GM23338 (cell line): ENCODE measurements at regions not wholly inside any gene's neighbourhood (a gene's known extent, or its start where the extent isn't known, plus 50 kb on each side); places are given as distances from the start of the nearest gene placed in this dataset.

Source experiments
- ATAC-seq: fragments of 200-7000 bp; cut with Tn5 transposase; 3 replicates; pipeline ENCODE4 v1.9.1; 2020
- DNase-seq: peaks from one replicate; pipeline ENCODE4 v3.0.0-alpha.2; 2015; ENCODE audit warnings: low spot score
- H2AFZ ChIP-seq: fragments of 200-600 bp; sonication (generic); 2 replicates; pipeline ENCODE4 v1.8.0; 2016; ENCODE audit warnings: antibody characterized with exemption, mild to moderate bottlenecking, moderate library complexity
- H3F3A ChIP-seq: fragments of 200-600 bp; sonication (generic); replicated peaks from 2 replicates; pipeline ENCODE4 v1.8.0; 2017; ENCODE audit warnings: antibody characterized with exemption, mixed run types, low read depth
- H3K27ac ChIP-seq: fragments of 200-600 bp; sonication (generic); 2 replicates; pipeline ENCODE4 v1.6.1; 2016; ENCODE audit warnings: low read depth
- H3K27me3 ChIP-seq: fragments of 200-600 bp; sonication (generic); 2 replicates; pipeline ENCODE4 v1.8.0; 2016; ENCODE audit warnings: mild to moderate bottlenecking, mixed run types, moderate library complexity; ENCODE audit not compliant: insufficient read depth
- H3K36me3 ChIP-seq: fragments of 200-600 bp; sonication (generic); 2 replicates; pipeline ENCODE4 v1.8.0; 2016; ENCODE audit warnings: mild to moderate bottlenecking; ENCODE audit not compliant: insufficient read depth
- H3K4me1 ChIP-seq: fragments of 200-600 bp; sonication (generic); 2 replicates; pipeline ENCODE4 v1.8.0; 2016; ENCODE audit warnings: mild to moderate bottlenecking, moderate library complexity; ENCODE audit not compliant: insufficient read depth
- H3K4me2 ChIP-seq: fragments of 200-600 bp; sonication (generic); 2 replicates; pipeline ENCODE4 v1.7.1; 2017; ENCODE audit warnings: mixed run types
- H3K4me3 ChIP-seq: fragments of 200-600 bp; sonication (generic); 2 replicates; pipeline ENCODE4 v1.6.1; 2016; ENCODE audit warnings: mixed run types
- H3K79me2 ChIP-seq: fragments of 200-600 bp; sonication (generic); replicated peaks from 2 replicates; pipeline ENCODE4 v1.8.0; 2017; ENCODE audit warnings: mild to moderate bottlenecking; ENCODE audit not compliant: insufficient read depth
- H3K9me2 ChIP-seq: fragments of 200-600 bp; sonication (generic); 2 replicates; pipeline ENCODE4 v1.8.0; 2017; ENCODE audit not compliant: insufficient read depth
- H4K20me1 ChIP-seq: fragments of 200-600 bp; sonication (generic); replicated peaks from 2 replicates; pipeline ENCODE4 v1.8.0; 2017; ENCODE audit warnings: mild to moderate bottlenecking; ENCODE audit not compliant: insufficient read depth
- H3K27ac Mint-ChIP-seq: 2 replicates; pipeline ENCODE4 v1.8.0; 2020; ENCODE audit warnings: inconsistent platforms, mild to moderate bottlenecking, moderate library complexity, mixed read lengths
- H3K27me3 Mint-ChIP-seq: 3 replicates; pipeline ENCODE4 v1.8.0; 2022; ENCODE audit warnings: low read depth, mild to moderate bottlenecking, moderate library complexity, mixed read lengths, inconsistent platforms; ENCODE audit not compliant: insufficient read depth, poor library complexity
- H3K36me3 Mint-ChIP-seq: 3 replicates; pipeline ENCODE4 v1.8.0; 2021; ENCODE audit warnings: low read depth, mild to moderate bottlenecking, inconsistent platforms, moderate library complexity, mixed read lengths
- H3K4me1 Mint-ChIP-seq: 3 replicates; pipeline ENCODE4 v1.8.0; 2020; ENCODE audit warnings: mild to moderate bottlenecking, inconsistent platforms, mixed read lengths
- H3K4me3 Mint-ChIP-seq: 3 replicates; pipeline ENCODE4 v1.8.0; 2021; ENCODE audit warnings: moderate library complexity, mild to moderate bottlenecking, inconsistent platforms, mixed read lengths
- H3K9me3 Mint-ChIP-seq: 3 replicates; pipeline ENCODE4 v1.8.0; 2020; ENCODE audit warnings: moderate library complexity, mild to moderate bottlenecking, inconsistent platforms, mixed read lengths
- CREB1 ChIP-seq: fragments of 250-450 bp; sonication (Bioruptor Pico); IDR thresholded peaks from 2 replicates; pipeline ENCODE4 v1.5.0; 2020; ENCODE audit warnings: low read depth, mild to moderate bottlenecking, moderate library complexity
- EZH2 ChIP-seq: fragments of 200-600 bp; sonication (generic); IDR thresholded peaks from one replicate; pipeline ENCODE4 v1.8.0; 2017; ENCODE audit warnings: antibody characterized with exemption, mild to moderate bottlenecking, low read depth; ENCODE audit not compliant: unreplicated experiment
- EZH2phosphoT487 ChIP-seq: fragments of 200-600 bp; sonication (generic); IDR thresholded peaks from one replicate; pipeline ENCODE4 v1.8.1; 2018; ENCODE audit warnings: antibody characterized with exemption; ENCODE audit not compliant: unreplicated experiment
- JUNB ChIP-seq: IDR thresholded peaks from one replicate; pipeline ENCODE4 v1.6.1; 2016; ENCODE audit warnings: antibody characterized with exemption; ENCODE audit not compliant: unreplicated experiment
- NANOG ChIP-seq: IDR thresholded peaks from 2 replicates; pipeline ENCODE4 v1.6.1; 2016; ENCODE audit warnings: antibody characterized with exemption, borderline replicate concordance
- POLR2AphosphoS5 ChIP-seq: IDR thresholded peaks from 2 replicates; pipeline ENCODE4 v1.6.1; 2016; ENCODE audit warnings: antibody characterized with exemption, low read depth
- STAT1 ChIP-seq: IDR thresholded peaks from one replicate; pipeline ENCODE4 v1.6.1; 2016; ENCODE audit warnings: antibody characterized with exemption; ENCODE audit not compliant: unreplicated experiment
- ZNF331 ChIP-seq: fragments of 250-450 bp; sonication (Bioruptor Pico); IDR thresholded peaks from 2 replicates; pipeline ENCODE4 v1.5.0; 2020; ENCODE audit warnings: low read depth, mild to moderate bottlenecking, moderate library complexity
- TF ChIP-seq, protein P1 (sequence below): IDR thresholded peaks from one replicate; pipeline ENCODE4 v1.6.1; 2018; ENCODE audit warnings: antibody characterized with exemption; ENCODE audit not compliant: unreplicated experiment
- TF ChIP-seq, protein P2 (sequence below): fragments of 250-450 bp; sonication (Bioruptor Pico); IDR thresholded peaks from 2 replicates; pipeline ENCODE4 v1.5.0; 2020; ENCODE audit warnings: mild to moderate bottlenecking, moderate library complexity
- TF ChIP-seq, protein P3 (sequence below): IDR thresholded peaks from 2 replicates; pipeline ENCODE4 v1.6.1; 2016; ENCODE audit warnings: antibody characterized with exemption

DNA sequence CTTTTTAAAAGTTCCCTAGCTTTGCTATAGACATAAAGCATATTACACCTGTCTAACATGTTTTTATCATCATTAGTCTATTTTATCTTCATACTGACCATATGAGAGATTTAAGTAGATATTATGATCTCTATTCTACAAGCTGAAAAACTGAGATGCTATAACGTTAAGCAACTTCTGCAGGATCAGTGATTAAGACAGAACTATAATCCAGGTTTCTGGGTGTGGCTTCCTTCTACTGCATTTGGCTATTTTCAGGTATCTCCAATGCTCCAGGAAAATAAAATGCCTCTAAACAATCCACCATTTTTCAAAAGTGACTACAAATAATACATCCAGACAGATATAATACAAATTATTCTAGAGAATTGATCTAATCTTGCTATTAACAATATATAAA lies 53.4 kb downstream of the RGS2 start:
- H3K4me3 Mint-ChIP-seq = no peak overlapping the region
- H3K79me2 ChIP-seq = no peaks in the 10 kb centered on the region
- no peaks in the 10 kb centered on the region for H3K36me3 ChIP-seq
- H3K9me3 Mint-ChIP-seq = peaks cover 7% of the 10 kb centered on the region; the same call in 2 of the 3 replicates
- no peaks in the 10 kb centered on the region for H3F3A ChIP-seq
- H3K9me2 ChIP-seq = no peaks in the 10 kb centered on the region
- H3K4me3 ChIP-seq = no peak overlapping the region
- no peak overlapping the region for H2AFZ ChIP-seq
- peaks cover 5% of the 10 kb centered on the region for H3K4me1 Mint-ChIP-seq
- no peak overlapping the region for H3K27ac ChIP-seq
- H3K27me3 ChIP-seq = no peaks in the 10 kb centered on the region
- peaks cover 4% of the 10 kb centered on the region; the same call in 1 of the 3 replicates for H3K36me3 Mint-ChIP-seq
- H4K20me1 ChIP-seq = no peaks in the 10 kb centered on the region
- H3K27ac Mint-ChIP-seq = no peak overlapping the region
- TF ChIP-seq CREB1 (CRISPR knock-in tag) (no peak), JUNB (no peak), EZH2phosphoT487 (no peak), POLR2AphosphoS5 (no peak), STAT1 (no peak), EZH2 (no peak), NANOG (no peak), ZNF331 (no peak)
- TF ChIP-seq, protein P1, sequence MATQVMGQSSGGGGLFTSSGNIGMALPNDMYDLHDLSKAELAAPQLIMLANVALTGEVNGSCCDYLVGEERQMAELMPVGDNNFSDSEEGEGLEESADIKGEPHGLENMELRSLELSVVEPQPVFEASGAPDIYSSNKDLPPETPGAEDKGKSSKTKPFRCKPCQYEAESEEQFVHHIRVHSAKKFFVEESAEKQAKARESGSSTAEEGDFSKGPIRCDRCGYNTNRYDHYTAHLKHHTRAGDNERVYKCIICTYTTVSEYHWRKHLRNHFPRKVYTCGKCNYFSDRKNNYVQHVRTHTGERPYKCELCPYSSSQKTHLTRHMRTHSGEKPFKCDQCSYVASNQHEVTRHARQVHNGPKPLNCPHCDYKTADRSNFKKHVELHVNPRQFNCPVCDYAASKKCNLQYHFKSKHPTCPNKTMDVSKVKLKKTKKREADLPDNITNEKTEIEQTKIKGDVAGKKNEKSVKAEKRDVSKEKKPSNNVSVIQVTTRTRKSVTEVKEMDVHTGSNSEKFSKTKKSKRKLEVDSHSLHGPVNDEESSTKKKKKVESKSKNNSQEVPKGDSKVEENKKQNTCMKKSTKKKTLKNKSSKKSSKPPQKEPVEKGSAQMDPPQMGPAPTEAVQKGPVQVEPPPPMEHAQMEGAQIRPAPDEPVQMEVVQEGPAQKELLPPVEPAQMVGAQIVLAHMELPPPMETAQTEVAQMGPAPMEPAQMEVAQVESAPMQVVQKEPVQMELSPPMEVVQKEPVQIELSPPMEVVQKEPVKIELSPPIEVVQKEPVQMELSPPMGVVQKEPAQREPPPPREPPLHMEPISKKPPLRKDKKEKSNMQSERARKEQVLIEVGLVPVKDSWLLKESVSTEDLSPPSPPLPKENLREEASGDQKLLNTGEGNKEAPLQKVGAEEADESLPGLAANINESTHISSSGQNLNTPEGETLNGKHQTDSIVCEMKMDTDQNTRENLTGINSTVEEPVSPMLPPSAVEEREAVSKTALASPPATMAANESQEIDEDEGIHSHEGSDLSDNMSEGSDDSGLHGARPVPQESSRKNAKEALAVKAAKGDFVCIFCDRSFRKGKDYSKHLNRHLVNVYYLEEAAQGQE = no peak
- TF ChIP-seq, protein P2, sequence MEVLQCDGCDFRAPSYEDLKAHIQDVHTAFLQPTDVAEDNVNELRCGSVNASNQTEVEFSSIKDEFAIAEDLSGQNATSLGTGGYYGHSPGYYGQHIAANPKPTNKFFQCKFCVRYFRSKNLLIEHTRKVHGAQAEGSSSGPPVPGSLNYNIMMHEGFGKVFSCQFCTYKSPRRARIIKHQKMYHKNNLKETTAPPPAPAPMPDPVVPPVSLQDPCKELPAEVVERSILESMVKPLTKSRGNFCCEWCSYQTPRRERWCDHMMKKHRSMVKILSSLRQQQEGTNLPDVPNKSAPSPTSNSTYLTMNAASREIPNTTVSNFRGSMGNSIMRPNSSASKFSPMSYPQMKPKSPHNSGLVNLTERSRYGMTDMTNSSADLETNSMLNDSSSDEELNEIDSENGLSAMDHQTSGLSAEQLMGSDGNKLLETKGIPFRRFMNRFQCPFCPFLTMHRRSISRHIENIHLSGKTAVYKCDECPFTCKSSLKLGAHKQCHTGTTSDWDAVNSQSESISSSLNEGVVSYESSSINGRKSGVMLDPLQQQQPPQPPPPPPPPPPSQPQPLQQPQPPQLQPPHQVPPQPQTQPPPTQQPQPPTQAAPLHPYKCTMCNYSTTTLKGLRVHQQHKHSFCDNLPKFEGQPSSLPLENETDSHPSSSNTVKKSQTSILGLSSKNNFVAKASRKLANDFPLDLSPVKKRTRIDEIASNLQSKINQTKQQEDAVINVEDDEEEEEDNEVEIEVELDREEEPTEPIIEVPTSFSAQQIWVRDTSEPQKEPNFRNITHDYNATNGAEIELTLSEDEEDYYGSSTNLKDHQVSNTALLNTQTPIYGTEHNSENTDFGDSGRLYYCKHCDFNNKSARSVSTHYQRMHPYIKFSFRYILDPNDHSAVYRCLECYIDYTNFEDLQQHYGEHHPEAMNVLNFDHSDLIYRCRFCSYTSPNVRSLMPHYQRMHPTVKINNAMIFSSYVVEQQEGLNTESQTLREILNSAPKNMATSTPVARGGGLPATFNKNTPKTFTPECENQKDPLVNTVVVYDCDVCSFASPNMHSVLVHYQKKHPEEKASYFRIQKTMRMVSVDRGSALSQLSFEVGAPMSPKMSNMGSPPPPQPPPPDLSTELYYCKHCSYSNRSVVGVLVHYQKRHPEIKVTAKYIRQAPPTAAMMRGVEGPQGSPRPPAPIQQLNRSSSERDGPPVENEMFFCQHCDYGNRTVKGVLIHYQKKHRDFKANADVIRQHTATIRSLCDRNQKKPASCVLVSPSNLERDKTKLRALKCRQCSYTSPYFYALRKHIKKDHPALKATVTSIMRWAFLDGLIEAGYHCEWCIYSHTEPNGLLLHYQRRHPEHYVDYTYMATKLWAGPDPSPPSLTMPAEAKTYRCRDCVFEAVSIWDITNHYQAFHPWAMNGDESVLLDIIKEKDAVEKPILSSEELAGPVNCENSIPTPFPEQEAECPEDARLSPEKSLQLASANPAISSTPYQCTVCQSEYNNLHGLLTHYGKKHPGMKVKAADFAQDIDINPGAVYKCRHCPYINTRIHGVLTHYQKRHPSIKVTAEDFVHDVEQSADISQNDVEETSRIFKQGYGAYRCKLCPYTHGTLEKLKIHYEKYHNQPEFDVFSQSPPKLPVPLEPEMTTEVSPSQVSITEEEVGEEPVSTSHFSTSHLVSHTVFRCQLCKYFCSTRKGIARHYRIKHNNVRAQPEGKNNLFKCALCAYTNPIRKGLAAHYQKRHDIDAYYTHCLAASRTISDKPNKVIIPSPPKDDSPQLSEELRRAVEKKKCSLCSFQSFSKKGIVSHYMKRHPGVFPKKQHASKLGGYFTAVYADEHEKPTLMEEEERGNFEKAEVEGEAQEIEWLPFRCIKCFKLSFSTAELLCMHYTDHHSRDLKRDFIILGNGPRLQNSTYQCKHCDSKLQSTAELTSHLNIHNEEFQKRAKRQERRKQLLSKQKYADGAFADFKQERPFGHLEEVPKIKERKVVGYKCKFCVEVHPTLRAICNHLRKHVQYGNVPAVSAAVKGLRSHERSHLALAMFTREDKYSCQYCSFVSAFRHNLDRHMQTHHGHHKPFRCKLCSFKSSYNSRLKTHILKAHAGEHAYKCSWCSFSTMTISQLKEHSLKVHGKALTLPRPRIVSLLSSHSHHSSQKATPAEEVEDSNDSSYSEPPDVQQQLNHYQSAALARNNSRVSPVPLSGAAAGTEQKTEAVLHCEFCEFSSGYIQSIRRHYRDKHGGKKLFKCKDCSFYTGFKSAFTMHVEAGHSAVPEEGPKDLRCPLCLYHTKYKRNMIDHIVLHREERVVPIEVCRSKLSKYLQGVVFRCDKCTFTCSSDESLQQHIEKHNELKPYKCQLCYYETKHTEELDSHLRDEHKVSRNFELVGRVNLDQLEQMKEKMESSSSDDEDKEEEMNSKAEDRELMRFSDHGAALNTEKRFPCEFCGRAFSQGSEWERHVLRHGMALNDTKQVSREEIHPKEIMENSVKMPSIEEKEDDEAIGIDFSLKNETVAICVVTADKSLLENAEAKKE (CRISPR knock-in tag) = no peak
- TF ChIP-seq, protein P3, sequence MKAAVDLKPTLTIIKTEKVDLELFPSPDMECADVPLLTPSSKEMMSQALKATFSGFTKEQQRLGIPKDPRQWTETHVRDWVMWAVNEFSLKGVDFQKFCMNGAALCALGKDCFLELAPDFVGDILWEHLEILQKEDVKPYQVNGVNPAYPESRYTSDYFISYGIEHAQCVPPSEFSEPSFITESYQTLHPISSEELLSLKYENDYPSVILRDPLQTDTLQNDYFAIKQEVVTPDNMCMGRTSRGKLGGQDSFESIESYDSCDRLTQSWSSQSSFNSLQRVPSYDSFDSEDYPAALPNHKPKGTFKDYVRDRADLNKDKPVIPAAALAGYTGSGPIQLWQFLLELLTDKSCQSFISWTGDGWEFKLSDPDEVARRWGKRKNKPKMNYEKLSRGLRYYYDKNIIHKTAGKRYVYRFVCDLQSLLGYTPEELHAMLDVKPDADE = no peak
- no peak for ATAC-seq
- peaks cover 3% of the 10 kb centered on the region for H3K27me3 Mint-ChIP-seq
- no peaks in the 10 kb centered on the region for H3K4me1 ChIP-seq
- DNase-seq = no peak
- H3K4me2 ChIP-seq = no peak overlapping the region
